Endodermal cell (in vitro differentiated cells): ENCODE measurements at regions not wholly inside any gene's neighbourhood (a gene's known extent, or its start where the extent isn't known, plus 50 kb on each side); places are given as distances from the start of the nearest gene placed in this dataset.

Source experiments
- DNase-seq: peaks from one replicate; pipeline ENCODE4 v3.0.0-alpha.2; 2017
- H3K27ac ChIP-seq: 2 replicates; pipeline ENCODE4 v1.5.1; 2013; ENCODE audit warnings: mild to moderate bottlenecking, low read depth, low read length, moderate library complexity
- H3K27me3 ChIP-seq: 2 replicates; pipeline ENCODE4 v1.6.1; 2013; ENCODE audit warnings: mild to moderate bottlenecking, low read length, moderate library complexity; ENCODE audit not compliant: insufficient read depth, control insufficient read depth, poor library complexity, severe bottlenecking
- H3K36me3 ChIP-seq: 2 replicates; pipeline ENCODE4 v1.7.0; 2013; ENCODE audit warnings: mild to moderate bottlenecking, low read length, moderate library complexity; ENCODE audit not compliant: control insufficient read depth, insufficient read depth
- H3K4me1 ChIP-seq: one replicate; pipeline ENCODE4 v1.7.0; 2013; ENCODE audit warnings: low read length; ENCODE audit not compliant: control insufficient read depth, insufficient read depth
- H3K4me3 ChIP-seq: 2 replicates; pipeline ENCODE4 v1.5.1; 2013; ENCODE audit warnings: mild to moderate bottlenecking, low read length, moderate library complexity
- H3K9ac ChIP-seq: 2 replicates; pipeline ENCODE4 v1.6.1; 2013; ENCODE audit warnings: mild to moderate bottlenecking, low read length, moderate library complexity; ENCODE audit not compliant: poor library complexity, severe bottlenecking; ENCODE audit errors: extremely low read depth
- H3K9me3 ChIP-seq: 2 replicates; pipeline ENCODE4 v1.6.1; 2013; ENCODE audit warnings: mild to moderate bottlenecking, low read length, moderate library complexity; ENCODE audit not compliant: control insufficient read depth
- H3K27ac Mint-ChIP-seq: 2 replicates; pipeline ENCODE4 v1.8.0; 2020; ENCODE audit warnings: mixed read lengths
- H3K27me3 Mint-ChIP-seq: 2 replicates; pipeline ENCODE4 v1.8.0; 2021; ENCODE audit warnings: mild to moderate bottlenecking, mixed read lengths; ENCODE audit not compliant: insufficient read depth
- H3K36me3 Mint-ChIP-seq: 2 replicates; pipeline ENCODE4 v1.8.0; 2020; ENCODE audit warnings: low read depth, mixed read lengths
- H3K4me1 Mint-ChIP-seq: 2 replicates; pipeline ENCODE4 v1.8.0; 2020; ENCODE audit warnings: mixed read lengths
- H3K4me3 Mint-ChIP-seq: 2 replicates; pipeline ENCODE4 v1.8.0; 2020; ENCODE audit warnings: mild to moderate bottlenecking, moderate library complexity, mixed read lengths
- H3K9me3 Mint-ChIP-seq: 2 replicates; pipeline ENCODE4 v1.8.0; 2020; ENCODE audit warnings: mild to moderate bottlenecking, mixed read lengths
- WGBS, 2 experiments: methylation state at CpG; one replicate each; pipeline versions ENCODE4 v1.1.5 to v1.1.7; 2013; ENCODE audit warnings: missing lambda C conversion rate in 2 of 2, mixed read lengths in 1 of 2; ENCODE audit not compliant: insufficient coverage in 1 of 2, insufficient read length in 1 of 2; 5-methylcytosine and 5-hydroxymethylcytosine counted together
- TF ChIP-seq, protein P1 (sequence below): fragments of 200-600 bp; sonication (generic); conservative IDR thresholded peaks from 2 replicates; pipeline ENCODE4 v1.5.0; 2021; ENCODE audit warnings: antibody characterized with exemption, mild to moderate bottlenecking

- H3K36me3 ChIP-seq = no peaks in the 10 kb centered on the region
- H3K27me3 ChIP-seq = no peaks in the 10 kb centered on the region
- DNase-seq = no peak
- WGBS, 2 experiments = 80 to 100% methylated on average over 1 to 4 of the region's 5 CpGs
- no peaks in the 10 kb centered on the region for H3K4me1 ChIP-seq
- no peaks in the 10 kb centered on the region for H3K36me3 Mint-ChIP-seq
- H3K9me3 Mint-ChIP-seq = peaks cover under 1% of the 10 kb centered on the region
- H3K9me3 ChIP-seq = no peaks in the 10 kb centered on the region
- TF ChIP-seq, protein P1, sequence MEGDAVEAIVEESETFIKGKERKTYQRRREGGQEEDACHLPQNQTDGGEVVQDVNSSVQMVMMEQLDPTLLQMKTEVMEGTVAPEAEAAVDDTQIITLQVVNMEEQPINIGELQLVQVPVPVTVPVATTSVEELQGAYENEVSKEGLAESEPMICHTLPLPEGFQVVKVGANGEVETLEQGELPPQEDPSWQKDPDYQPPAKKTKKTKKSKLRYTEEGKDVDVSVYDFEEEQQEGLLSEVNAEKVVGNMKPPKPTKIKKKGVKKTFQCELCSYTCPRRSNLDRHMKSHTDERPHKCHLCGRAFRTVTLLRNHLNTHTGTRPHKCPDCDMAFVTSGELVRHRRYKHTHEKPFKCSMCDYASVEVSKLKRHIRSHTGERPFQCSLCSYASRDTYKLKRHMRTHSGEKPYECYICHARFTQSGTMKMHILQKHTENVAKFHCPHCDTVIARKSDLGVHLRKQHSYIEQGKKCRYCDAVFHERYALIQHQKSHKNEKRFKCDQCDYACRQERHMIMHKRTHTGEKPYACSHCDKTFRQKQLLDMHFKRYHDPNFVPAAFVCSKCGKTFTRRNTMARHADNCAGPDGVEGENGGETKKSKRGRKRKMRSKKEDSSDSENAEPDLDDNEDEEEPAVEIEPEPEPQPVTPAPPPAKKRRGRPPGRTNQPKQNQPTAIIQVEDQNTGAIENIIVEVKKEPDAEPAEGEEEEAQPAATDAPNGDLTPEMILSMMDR = no peak
- H3K4me1 Mint-ChIP-seq = no peaks in the 10 kb centered on the region
- H3K4me3 ChIP-seq = no peak overlapping the region
- no peak overlapping the region for H3K27ac Mint-ChIP-seq
- no peaks in the 10 kb centered on the region for H3K27me3 Mint-ChIP-seq
- H3K4me3 Mint-ChIP-seq = no peak overlapping the region
- no peak overlapping the region for H3K27ac ChIP-seq
- no peak overlapping the region for H3K9ac ChIP-seq
Measured at GRCh38 chr17:69981441-69981840, 93.6 kb upstream of the KCNJ16 start.

DNA sequence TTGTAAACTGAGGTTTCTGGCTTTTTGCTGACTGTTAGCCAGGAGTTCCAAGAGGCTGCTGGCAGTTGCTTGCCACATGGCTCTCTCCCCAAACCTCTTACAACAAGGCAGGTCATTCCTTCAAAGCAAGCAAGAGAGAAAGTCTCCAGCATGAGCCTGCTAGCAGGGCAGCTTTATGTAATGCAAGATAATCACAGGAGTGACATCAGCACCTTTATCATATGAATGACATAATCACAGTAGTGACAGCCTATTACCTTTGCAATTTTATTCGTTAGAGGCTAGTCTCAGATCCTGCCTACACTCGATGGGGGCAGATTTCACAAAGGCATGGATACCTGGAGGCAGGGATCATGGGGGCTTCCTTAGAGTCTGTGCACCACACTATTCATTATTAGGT is 79.5 kb upstream of the KCNJ16 start:
- 95 to 100% methylated on average over 2 of the region's 2 CpGs for WGBS, 2 experiments
- Histone ChIP-seq H3K4me1 (no peaks in the 10 kb centered on the region), H3K9me3 (no peaks in the 10 kb centered on the region), H3K27ac (no peak overlapping the region), H3K36me3 (no peaks in the 10 kb centered on the region), H3K4me3 (no peak overlapping the region), H3K9ac (no peak overlapping the region), H3K27me3 (no peaks in the 10 kb centered on the region)
- no peaks in the 10 kb centered on the region for H3K9me3 Mint-ChIP-seq
- no peak overlapping the region for H3K4me3 Mint-ChIP-seq
- TF ChIP-seq, protein P1 = no peak
- no peaks in the 10 kb centered on the region for H3K36me3 Mint-ChIP-seq
- no peaks in the 10 kb centered on the region for H3K4me1 Mint-ChIP-seq
- H3K27me3 Mint-ChIP-seq = no peaks in the 10 kb centered on the region
- DNase-seq = no peak
- H3K27ac Mint-ChIP-seq = no peak overlapping the region

DNA sequence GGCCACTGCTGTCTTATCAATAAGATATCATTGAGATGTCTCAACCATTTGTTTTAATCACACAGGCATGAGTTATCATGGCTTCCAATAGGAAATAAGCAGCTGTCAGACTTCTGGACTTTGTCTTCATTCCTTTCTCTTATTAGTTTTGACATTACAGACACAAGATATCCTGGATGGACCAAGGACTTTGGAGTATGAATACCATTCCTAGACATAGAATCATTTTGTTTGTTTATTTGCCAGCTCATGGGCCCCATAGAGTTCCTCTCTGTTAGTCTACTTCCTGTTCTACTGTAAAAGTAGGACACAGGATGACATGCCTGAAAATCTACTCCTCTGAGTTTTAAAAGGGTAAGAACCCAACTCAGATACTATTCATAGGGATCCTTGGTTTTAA is 77.7 kb upstream of the KCNJ16 start:
- Mint-ChIP-seq H3K27me3 (no peaks in the 10 kb centered on the region), H3K9me3 (no peaks in the 10 kb centered on the region), H3K27ac (no peak overlapping the region), H3K36me3 (no peaks in the 10 kb centered on the region), H3K4me3 (no peak overlapping the region), H3K4me1 (no peaks in the 10 kb centered on the region)
- H3K4me1 ChIP-seq = no peaks in the 10 kb centered on the region
- no peak overlapping the region for H3K9ac ChIP-seq
- no peaks in the 10 kb centered on the region for H3K36me3 ChIP-seq
- TF ChIP-seq, protein P1 = no peak
- no peak overlapping the region for H3K4me3 ChIP-seq
- H3K27me3 ChIP-seq = no peaks in the 10 kb centered on the region
- no peak for DNase-seq
- H3K27ac ChIP-seq = no peak overlapping the region
- no peaks in the 10 kb centered on the region for H3K9me3 ChIP-seq
